ENCODE measurements at regions not wholly inside any gene's neighbourhood (a gene's known extent, or its start where the extent isn't known, plus 50 kb on each side); places are given as distances from the start of the nearest gene placed in this dataset.
"Not testable (repeated sequence)": the region's sequence is repeated elsewhere in the genome, so short reads cannot be mapped to it uniquely, and the experiment has no call there.

GRCh38 chr5:18535753-18536152 is 901.5 kb downstream of the TAF11L14 start:
- DNase-seq (ENCODE audit: low read depth) = not testable (repeated sequence)

GRCh38 chr5:18544421-18544820 is 910.2 kb downstream of the TAF11L14 start:
- no peak for DNase-seq (ENCODE audit: low read depth)

DNA sequence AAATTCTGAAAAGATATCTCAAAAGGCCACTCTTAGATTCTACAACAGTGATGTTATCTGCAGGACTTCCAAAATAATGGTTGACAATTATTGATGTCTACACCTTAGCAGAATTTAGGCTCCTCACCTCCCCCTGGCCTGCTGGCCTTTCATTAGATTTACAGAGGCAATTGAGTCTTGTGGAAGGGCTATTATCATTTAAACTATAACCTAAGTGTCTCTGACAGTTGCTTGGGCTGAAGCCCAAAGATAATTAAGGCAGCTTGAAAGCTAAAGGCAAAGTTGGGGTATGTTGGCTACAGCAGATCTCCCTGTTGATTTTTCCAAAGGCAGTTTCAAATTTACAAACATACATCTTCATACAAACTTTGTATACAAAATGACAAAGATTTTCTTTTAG is 912.3 kb downstream of the TAF11L14 start:
- no peak for DNase-seq (ENCODE audit: low read depth)

DNA sequence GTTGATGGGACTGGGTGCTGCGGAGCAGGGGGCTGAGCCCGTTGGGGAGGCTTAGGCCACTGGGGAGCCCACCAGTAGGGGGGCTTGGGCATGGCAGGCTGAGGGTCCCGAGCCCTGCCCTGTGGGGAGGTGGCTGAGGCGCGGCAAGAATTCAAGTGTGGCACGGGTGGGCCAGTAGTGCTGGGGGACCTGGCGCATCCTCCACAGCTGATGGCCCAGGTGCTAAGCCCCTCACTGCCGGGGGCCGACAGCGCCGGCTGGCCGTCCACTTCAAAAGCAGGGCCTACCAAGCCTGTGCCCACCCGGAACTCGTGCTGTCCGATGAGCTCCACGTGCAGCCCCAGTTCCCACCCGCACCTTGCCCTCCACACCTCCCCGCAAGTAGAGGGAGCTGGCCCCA is 917.5 kb downstream of the TAF11L14 start:
- no peak for DNase-seq (ENCODE audit: low read depth)

GRCh38 chr5:18553269-18553668 is 919.0 kb downstream of the TAF11L14 start:
- DNase-seq (ENCODE audit: low read depth) = peak; percentile 88

DNA sequence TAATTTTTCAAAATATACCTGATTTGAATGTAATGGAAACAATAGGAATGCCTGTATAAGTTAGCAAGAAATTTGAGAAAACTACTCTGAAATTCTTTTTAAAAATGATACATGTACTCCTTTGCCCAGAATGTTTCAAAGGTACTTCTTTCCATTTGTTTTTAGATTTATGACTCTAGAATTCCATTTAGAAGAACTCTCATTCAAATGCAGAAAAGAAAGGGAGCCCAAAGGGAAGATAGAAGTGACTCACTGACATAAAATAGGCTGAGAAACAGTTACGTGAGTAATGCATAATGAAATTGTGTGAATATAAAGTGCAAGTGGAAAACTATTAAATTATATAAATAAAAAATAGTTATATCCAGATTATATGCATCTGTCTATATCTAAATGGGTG is 926.3 kb downstream of the TAF11L14 start:
- DNase-seq (ENCODE audit: low read depth) = no peak

GRCh38 chr5:18563853-18564252 is 929.6 kb downstream of the TAF11L14 start:
- no peak for DNase-seq (ENCODE audit: low read depth)

DNA sequence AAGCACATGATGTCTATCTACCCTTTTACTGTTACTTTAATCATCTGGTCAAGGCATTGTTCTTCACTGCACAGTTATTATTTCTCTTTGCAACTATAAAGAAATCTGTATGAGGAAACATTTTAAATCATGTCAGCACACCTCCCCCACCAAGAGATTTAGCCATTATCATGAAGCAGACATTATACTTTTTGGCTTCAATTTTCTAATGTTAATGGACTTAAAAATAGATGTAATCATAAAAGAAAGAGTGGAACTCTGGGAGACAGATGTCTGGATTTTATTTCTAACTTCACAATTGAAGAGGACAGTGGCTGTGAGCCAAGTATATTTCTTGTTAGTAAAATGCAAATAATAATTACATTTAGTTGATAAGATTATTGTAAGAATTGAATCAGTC is 932.4 kb downstream of the TAF11L14 start:
- DNase-seq (ENCODE audit: low read depth) = no peak

DNA sequence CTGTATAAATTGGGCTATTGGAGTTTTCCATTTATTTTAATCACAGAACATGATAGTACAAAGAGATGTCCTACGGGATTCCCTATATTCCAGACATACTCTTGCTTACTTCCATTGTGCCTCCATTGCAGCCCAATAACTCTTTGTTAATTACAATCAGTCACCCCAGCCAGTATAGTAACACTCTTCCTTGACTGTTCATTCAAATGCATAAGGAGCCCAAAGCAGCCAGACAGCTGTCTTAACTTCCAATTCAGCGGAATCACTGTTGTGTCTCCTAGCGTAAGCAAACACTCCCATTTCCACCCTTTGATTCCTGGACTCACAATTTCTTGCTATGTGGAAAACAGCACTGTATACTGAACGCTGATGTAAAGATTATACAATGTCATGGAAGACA is 942.3 kb downstream of the TAF11L14 start:
- no peak for DNase-seq (ENCODE audit: low read depth)

- DNase-seq (ENCODE audit: low read depth) = no peak
Measured at GRCh38 chr5:18601185-18601584, 966.9 kb downstream of the TAF11L14 start.

DNA sequence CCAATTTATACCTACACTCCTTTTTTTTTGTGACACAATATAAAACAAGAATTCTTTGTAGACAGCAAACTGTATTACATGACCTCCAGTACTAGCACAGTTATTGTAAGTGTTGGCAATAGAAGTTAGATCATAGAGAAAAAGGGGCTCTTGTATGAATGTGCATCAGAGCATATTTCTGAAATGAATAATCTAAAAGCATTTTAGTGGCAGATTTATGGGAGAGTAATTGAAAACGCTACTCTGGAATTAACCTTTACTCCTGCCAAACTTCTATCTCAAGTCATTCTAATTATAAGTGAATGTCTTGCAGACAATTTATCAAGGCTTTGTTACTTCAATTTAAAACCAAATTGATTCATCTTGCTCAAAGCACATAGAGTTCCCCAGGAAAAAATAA is 968.1 kb downstream of the TAF11L14 start:
- DNase-seq (ENCODE audit: low read depth) = no peak

GRCh38 chr5:18605186-18605585 is 970.9 kb downstream of the TAF11L14 start:
- DNase-seq (ENCODE audit: low read depth) = no peak

DNA sequence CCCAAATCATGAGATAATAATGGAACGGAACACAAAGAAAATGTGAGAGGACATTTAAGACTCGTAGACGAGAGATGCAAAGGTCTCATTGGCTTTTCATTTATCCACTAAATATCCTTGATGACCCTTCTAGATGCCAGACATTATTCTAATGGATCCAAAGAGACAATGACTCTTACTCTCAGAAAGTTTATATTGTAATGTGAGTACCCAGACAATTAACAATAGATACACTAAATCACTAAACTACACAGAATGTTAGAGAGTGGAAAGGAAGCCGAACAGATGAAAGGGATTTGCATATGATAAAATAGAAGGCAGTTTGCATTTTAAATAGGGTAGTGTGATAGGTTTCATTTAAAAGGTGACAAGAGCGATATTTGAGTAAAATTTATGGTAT is 973.3 kb downstream of the TAF11L14 start:
- no peak for DNase-seq (ENCODE audit: low read depth)

DNA sequence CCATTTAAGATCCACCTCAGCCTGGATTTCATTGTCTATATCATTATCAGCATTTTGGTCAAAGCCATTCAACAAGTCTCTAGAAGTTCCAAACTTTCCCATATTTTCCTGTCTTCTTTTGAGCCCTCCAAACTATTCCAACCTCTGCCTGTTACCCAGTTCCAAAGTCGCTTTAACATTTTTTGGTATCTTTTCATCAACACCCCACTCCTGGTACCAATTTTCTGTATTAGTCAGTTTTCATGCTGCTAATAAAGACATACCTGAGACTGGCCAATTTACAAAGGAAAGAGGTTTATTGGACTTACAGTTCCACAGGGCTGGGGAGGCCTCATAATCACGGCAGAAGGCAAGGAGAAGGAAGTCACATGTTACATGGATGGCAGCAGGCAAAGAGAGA is 982.9 kb downstream of the TAF11L14 start:
- DNase-seq (ENCODE audit: low read depth) = not testable (repeated sequence)

GRCh38 chr5:18630458-18631045 is 996.3 kb downstream of the TAF11L14 start:
- no peak for DNase-seq (ENCODE audit: low read depth)

- DNase-seq (ENCODE audit: low read depth) = no peak
Measured at GRCh38 chr5:18652404-18653215, 1018.4 kb downstream of the TAF11L14 start.

- DNase-seq (ENCODE audit: low read depth) = peak; percentile 3
Measured at GRCh38 chr5:18653216-18653752, 1019.0 kb downstream of the TAF11L14 start.

GRCh38 chr5:18660511-18660910 is 1026.3 kb downstream of the TAF11L14 start:
- DNase-seq (ENCODE audit: low read depth) = no peak

DNA sequence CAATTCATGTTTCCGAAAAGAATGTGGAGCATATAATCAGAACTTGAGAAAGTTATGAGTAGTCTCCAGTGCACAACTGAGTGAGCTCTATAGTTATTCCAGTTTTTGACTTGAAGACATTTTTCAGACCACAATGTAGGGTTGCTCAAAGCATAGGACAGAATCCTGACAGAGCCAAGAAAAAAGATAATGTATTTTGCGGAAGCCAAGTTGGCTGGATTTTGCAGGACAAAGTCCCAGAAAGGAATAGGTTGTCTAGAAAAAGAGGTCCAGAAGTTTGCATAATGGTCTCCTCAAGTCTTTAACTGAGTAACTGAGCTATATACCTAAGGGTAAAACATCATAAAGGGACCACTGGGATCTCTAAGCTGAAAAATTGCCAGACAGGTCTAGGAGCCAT is 1028.0 kb downstream of the TAF11L14 start:
- no peak for DNase-seq (ENCODE audit: low read depth)

DNA sequence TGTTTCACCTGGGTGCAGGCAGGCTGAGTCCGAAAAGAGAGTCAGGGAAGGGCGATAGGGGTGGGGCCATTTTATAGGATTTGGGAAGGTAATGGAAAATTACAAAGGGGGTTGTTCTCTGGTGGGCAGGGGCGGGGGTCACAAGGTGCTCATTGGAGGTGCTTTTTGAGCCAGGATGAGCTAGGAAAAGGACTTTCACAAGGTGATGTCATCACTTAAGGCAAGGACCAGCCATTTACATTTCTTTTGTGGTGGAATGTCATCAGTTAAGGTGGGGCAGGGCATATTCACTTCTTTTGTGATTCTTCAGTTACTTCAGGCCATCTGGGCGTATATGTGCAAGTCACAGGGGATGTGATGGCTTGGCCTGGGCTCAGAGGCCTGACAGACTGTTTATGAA is 1040.0 kb downstream of the TAF11L14 start:
- not testable (repeated sequence) for DNase-seq (ENCODE audit: low read depth)

DNA sequence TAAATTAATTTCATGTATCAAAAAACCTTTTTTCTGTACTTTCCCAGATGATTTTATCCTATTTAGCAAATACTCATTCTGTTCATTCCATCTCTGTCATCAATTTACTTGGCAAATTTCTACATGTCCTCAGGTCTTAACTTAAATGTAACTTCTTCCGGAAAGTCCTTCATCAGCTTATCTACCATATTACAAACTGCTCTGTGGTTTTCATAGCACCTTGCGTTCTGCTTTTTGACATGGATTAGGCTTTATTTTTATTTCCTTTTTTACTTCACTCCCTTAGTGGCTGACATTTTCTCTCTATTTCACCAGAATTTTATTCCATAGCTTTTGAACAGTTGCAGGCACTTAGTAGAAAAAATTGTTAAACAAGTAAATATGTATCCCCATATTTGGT is 1040.8 kb downstream of the TAF11L14 start:
- DNase-seq (ENCODE audit: low read depth) = no peak

DNA sequence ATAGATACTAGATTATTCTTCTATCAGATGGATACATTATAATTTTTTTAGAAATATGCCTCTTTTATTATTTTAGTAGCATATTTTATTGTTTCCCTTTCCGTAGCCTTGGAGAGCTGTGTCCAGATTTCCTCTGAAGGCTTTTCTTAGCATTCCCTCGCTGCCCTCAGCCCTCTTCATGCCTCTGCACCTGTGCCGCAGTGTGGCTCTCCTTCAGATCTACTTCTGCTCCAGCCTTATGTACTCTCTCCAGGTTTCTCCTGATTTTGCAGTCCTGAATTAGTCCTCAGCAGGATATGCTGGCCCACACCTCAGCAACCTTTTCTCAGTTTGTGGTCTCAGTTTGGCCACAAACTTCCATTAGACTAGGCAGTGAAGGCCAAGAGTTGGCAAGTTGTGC is 1052.0 kb downstream of the TAF11L14 start:
- no peak for DNase-seq (ENCODE audit: low read depth)

DNA sequence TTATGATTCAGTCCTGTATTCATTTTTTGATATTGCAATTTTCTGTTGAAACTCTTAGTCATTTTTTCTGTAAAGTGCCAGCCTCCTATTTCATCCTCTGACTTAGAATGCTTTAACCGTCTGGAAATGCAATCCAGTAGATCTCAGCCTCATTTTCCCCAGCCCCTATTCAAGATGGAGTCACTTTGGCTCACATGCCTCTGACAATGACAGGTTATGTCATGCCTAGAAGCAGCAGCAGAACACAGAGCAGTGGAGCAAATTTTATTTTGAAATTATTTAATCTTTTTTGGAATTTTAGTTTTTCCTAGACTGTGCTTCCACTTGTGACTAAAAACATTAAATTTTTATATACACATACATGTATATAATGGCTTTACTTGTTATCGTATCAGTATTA is 1053.2 kb downstream of the TAF11L14 start:
- no peak for DNase-seq (ENCODE audit: low read depth)

Data from M059J (cell line).